Fibroblast of upper back skin (primary cell): ENCODE measurements at regions not wholly inside any gene's neighbourhood (a gene's known extent, or its start where the extent isn't known, plus 50 kb on each side); places are given as distances from the start of the nearest gene placed in this dataset.
"Not testable (repeated sequence)": the region's sequence is repeated elsewhere in the genome, so short reads cannot be mapped to it uniquely, and the experiment has no call there.

Experiments
- DNase-seq: peaks from one replicate; pipeline ENCODE4 v3.0.0-alpha.2; 2013

GRCh38 chr15:50857763-50858162, 50.7 kb upstream of the AP4E1 start:
- DNase-seq = no peak

- no peak for DNase-seq
Measured at GRCh38 chr15:50854601-50855490, 53.6 kb upstream of the AP4E1 start.

- no peak for DNase-seq
Measured at GRCh38 chr15:50850003-50850402, 58.5 kb upstream of the AP4E1 start.

- no peak for DNase-seq
Measured at GRCh38 chr15:50848349-50848748, 60.1 kb upstream of the AP4E1 start.

- DNase-seq = not testable (repeated sequence)
Measured at GRCh38 chr15:50845181-50845580, 63.3 kb upstream of the AP4E1 start.

GRCh38 chr15:50840520-50840919, 68.0 kb upstream of the AP4E1 start:
- no peak for DNase-seq

- no peak for DNase-seq
Measured at GRCh38 chr15:50837256-50837770, 71.2 kb upstream of the AP4E1 start.

GRCh38 chr15:50830477-50831354, 65.2 kb upstream of the SPPL2A start:
- no peak for DNase-seq

- DNase-seq = peak; percentile 94
Measured at GRCh38 chr15:50828610-50829206, 63.2 kb upstream of the SPPL2A start.

GRCh38 chr15:50825946-50826345, 60.4 kb upstream of the SPPL2A start:
- DNase-seq = no peak

- DNase-seq = no peak
Measured at GRCh38 chr15:50824514-50824913, 59.0 kb upstream of the SPPL2A start.

- DNase-seq = no peak
Measured at GRCh38 chr15:50823281-50823680, 57.8 kb upstream of the SPPL2A start.

- no peak for DNase-seq
Measured at GRCh38 chr15:50821476-50821875, 56.0 kb upstream of the SPPL2A start.

- no peak for DNase-seq
Measured at GRCh38 chr15:50820808-50821382, 55.4 kb upstream of the SPPL2A start.

- DNase-seq = no peak
Measured at GRCh38 chr15:50819344-50819743, 53.8 kb upstream of the SPPL2A start.

GRCh38 chr15:50815958-50816590, 50.6 kb upstream of the SPPL2A start:
- no peak for DNase-seq
